ENCODE measurements at regions not wholly inside any gene's neighbourhood (a gene's known extent, or its start where the extent isn't known, plus 50 kb on each side); places are given as distances from the start of the nearest gene placed in this dataset.

- Histone ChIP-seq H3K4me3 (ENCODE audit: low read length) (no peak overlapping the region), H3K27me3 (ENCODE audit: control insufficient read depth in 1 of 2, insufficient read depth in 2 of 2, low read length in 2 of 2) (peaks cover 0 to 4% of the 10 kb centered on the region in 2 experiments), H3K9me3 (ENCODE audit: control insufficient read depth in 1 of 2, insufficient read depth in 1 of 2, low read length in 2 of 2) (no peaks in the 10 kb centered on the region), H3K27ac (ENCODE audit: low read depth in 1 of 2, low read length in 2 of 2) (no peak overlapping the region), H3K36me3 (ENCODE audit: insufficient read depth, low read length) (no peaks in the 10 kb centered on the region), H3K4me1 (ENCODE audit: insufficient read depth, low read length) (no peaks in the 10 kb centered on the region)
- POLR2A ChIA-PET, result no interaction called here
- CTCF ChIA-PET, result interaction anchor here (0.9 kb wide), 1 partner anchor 10 kb away, joined by 3 read pairs; no protein-coding TSS in a partner anchor
- intact Hi-C loops (cut with DNase I, micrococcal nuclease), result loop anchor here in 1 of 2 experiments (5.0 kb wide), 1 partner anchor 40 kb away; no protein-coding TSS in a partner anchor
- Mint-ChIP-seq H3K9me3 (no peaks in the 10 kb centered on the region), H3K4me3 (no peak overlapping the region), H3K4me1 (ENCODE audit: low read depth) (no peaks in the 10 kb centered on the region), H3K27ac (no peak overlapping the region), H3K27me3 (peaks cover 12% of the 10 kb centered on the region), H3K36me3 (ENCODE audit: low read depth) (no peaks in the 10 kb centered on the region)
- DNase-seq (no peak), ATAC-seq (ENCODE audit: poor library complexity) (no peak)
- TF ChIP-seq, protein P1, sequence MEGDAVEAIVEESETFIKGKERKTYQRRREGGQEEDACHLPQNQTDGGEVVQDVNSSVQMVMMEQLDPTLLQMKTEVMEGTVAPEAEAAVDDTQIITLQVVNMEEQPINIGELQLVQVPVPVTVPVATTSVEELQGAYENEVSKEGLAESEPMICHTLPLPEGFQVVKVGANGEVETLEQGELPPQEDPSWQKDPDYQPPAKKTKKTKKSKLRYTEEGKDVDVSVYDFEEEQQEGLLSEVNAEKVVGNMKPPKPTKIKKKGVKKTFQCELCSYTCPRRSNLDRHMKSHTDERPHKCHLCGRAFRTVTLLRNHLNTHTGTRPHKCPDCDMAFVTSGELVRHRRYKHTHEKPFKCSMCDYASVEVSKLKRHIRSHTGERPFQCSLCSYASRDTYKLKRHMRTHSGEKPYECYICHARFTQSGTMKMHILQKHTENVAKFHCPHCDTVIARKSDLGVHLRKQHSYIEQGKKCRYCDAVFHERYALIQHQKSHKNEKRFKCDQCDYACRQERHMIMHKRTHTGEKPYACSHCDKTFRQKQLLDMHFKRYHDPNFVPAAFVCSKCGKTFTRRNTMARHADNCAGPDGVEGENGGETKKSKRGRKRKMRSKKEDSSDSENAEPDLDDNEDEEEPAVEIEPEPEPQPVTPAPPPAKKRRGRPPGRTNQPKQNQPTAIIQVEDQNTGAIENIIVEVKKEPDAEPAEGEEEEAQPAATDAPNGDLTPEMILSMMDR (IDR thresholded peaks at IDR 0.05), result no peak
Measured at GRCh38 chr22:22032099-22032905, 49.7 kb upstream of the TOP3B start.

Data from CD4-positive, alpha-beta T cell (primary cell).